Effector CD8-positive, alpha-beta T cell (primary cell): ENCODE measurements at regions not wholly inside any gene's neighbourhood (a gene's known extent, or its start where the extent isn't known, plus 50 kb on each side); places are given as distances from the start of the nearest gene placed in this dataset.

ENCODE experiments used
- DNase-seq: peaks from one replicate; lab custom pipeline; 2025; lab: John Stamatoyannopoulos, UW

DNA sequence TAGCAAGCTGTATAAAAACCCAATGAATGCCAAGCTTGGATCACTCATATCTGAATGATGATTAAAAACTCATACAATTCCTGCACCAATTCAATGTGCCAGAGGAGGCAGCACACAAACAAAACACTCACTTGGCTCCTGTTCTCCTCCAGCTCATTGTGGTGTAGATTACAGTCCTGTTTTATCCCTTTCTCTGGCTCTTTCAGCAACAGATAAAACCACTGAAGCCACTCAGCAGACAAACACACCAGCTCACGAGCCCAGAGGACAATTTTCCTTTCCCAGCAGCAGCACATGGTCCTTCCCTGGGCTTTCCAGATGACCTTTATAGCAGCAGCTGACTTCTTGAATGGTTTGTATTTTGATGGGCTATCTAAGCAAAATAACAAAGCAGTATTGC, 107.3 kb upstream of the STARD3NL start:
- DNase-seq: no peak

DNA sequence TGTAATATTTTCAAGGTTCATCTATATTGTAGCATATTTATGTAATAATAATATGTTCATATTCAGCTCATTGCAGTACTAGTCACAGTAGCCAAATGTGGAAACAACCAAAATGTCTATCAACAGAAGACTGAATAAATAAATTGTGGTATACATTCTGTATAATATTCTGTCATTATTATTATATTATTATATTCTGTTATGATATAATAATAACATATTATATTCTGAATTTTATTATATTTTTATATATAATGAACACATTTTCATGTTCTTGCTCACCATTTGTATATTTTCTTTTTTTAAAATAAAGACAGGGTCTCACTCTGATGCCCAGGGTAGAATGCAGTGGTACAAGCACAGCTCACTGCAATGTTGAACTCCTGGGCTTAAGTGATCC, 91.2 kb upstream of the STARD3NL start:
- DNase-seq: no peak

DNA sequence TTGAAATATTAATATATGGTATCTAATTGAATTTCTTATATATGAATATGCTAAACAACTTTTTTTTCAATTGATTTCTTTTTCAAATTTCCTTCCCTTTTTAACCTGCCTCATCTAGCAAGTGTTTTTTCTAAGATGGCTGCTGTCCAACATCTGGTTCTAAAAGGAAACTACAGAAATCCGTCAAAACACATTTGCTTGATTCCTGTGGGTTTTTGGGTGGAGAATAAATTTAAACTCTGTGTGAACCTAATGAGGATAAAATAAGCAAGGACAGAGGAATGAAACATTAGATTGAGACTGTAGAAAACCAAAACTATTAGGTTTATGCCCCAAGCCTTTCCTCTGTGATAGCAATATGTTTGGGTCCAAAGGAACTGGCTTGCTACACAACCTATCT, 75.5 kb upstream of the STARD3NL start:
- no peak for DNase-seq

DNA sequence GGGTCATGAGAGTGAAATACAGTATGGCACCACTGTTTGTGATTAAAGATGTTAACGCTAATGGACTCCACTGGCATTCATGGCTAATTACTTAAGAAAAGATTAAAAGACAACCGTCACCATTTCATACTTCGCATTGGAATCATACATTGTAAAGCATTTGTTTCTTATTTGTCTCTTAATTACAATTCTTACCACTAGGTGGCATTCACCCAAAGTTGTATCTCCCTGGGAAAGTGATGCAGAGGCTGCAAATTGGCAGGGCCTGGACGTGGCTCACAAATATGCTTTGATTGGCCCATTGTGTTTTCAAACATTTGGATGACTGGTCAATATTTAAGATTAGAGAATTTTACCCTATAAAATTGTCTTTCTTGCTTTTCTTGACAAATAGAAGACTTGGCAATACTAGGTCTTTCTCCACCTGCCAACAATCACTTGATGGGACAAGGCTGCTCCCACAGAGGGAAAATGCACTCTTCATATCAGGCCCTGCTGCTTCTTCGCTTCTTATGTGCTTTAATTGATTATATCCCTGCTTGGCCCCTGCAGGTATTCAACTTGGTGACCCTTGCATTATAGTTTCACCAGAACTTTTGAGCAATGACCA, 72.1 kb upstream of the STARD3NL start:
- DNase-seq: no peak

DNA sequence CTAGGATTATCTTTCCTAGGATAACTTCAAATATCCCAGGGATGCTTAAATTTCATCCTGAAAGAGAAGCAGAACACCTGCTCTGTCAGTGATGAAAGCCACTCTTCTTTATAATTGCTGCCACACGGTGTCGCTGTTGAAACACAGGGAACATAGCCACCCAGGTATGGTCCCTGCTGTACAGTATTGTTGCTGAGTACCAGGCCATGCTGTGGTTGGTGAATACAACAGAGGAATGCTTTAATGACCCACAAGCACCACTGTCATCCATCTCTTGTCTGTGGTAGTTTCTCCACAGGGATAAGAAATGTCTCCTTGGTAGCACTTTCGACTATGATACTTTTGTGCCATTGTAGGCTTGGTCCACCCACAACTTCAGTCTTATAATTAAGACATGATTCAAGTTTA, 70.6 kb upstream of the STARD3NL start:
- peak; percentile 45 for DNase-seq

DNA sequence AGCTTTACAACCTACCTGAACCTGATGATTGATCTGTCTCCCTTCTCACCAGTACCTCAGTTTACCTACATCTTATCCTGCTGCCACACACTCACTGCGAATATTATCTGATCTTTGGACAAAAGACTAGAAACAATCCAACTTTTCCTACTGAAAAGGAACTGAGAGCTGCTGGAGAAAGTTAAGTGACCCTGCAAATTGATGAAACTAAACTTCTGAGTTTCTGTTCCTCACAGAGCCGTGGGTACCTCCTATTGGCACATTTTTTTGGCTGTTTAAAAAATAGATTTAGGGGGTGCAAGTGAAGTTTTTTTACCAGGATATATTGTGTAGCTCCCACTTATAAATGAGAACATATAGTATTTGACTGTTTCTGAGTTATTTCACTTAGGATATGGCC, 66.0 kb upstream of the STARD3NL start:
- DNase-seq: no peak

DNA sequence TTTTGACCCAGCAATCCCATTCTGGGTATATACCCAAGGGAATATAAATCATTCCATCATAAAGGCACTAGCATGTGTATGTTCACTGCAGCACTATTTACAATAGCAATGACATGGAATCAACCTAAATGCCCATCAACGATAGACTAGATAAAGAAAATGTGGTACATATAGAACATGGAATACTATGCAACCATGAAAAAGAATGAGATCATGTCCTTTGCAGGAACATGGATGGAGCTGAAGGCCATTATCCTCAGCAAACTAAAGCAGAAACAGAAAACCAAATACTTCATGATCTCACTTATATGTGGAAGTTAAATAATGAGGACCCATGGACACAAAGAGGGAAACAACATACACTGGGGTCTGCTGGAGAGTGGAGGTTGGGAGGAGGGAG, 58.0 kb upstream of the STARD3NL start:
- no peak for DNase-seq

DNA sequence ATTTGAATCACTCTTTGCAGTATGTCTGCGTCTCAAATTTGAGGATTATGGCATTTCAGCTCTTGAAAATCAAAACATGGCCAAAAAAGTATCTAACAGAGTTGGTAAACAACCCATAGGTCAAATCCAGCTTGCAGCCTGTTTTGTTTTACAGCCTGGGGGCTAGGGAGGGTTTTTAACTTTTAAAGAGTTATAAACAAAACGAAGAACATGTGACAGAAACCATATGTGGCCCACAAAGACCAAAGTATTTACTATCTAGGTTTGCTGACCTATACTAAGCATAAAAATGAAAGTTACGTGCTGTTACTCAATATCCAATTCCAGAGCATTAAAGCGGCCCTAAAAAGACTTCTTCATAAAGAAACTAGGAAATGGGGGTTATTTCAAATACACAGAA, 55.5 kb upstream of the STARD3NL start:
- no peak for DNase-seq

DNA sequence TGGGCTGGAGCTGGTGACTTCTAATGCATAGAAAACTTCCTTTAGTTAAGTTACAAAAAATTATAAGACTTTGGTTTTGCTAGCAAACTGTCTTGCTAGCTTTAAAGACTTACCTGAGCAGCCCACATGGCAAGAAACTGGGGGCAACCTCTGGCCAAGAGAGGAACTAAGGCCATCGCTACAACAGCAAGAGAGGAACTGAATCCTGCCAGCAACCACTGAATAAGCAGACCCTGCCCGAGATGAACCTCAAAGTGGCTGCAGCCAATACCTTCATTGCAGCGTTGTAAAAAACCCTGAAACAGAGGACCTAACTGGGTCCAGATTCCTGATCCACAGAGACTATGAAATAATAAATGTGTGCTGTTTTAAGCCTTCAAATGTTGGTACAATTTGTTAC, 54.6 kb upstream of the STARD3NL start:
- no peak for DNase-seq

DNA sequence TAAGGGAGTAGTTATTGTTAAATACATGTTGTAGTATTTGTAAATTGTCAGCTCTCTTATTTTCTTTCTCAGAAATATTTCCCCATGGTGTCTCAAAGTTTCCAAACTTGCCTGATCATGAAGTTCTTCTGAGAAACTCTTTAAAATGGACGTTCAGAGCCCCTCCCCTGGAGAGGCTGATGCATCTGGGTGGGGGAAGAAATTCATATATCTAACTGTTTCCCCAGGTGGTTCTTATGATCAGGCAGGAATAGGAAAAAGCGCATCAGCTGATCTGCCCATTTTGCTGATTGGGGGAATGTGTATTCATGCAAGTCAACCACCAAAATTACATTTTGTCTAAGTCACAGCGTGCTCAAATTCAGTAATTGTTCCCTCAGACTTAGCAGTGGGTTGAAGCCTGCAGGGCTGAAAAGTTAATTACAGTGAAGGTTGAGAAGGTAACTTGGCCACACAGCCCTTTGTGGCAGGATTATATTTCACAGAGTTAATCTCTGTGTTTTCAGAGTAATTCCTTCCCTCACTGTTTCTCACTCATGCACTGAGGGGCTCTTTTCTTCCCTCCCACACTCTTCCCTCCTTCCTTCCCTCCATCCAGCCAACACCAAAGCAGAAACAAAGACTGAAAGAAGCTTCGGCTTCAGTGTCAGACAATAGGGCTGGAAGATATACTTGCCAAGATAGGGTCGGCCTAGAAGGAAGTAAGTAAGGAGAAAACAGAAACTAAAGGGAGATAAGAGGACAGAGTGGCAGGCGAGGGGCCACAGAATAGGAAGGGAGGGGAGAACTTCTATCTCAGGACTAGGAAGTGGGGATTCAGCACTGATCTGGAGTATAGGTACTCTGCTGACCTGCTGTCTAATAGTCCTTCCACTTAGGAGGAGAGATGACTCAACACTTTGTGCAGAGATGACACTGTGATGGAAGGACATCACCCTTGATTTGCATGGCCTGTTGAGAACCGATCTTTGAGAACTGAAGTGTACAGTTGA, 50.5 kb upstream of the STARD3NL start:
- DNase-seq: no peak
